ENCODE measurements at regions not wholly inside any gene's neighbourhood (a gene's known extent, or its start where the extent isn't known, plus 50 kb on each side); places are given as distances from the start of the nearest gene placed in this dataset.

DNA sequence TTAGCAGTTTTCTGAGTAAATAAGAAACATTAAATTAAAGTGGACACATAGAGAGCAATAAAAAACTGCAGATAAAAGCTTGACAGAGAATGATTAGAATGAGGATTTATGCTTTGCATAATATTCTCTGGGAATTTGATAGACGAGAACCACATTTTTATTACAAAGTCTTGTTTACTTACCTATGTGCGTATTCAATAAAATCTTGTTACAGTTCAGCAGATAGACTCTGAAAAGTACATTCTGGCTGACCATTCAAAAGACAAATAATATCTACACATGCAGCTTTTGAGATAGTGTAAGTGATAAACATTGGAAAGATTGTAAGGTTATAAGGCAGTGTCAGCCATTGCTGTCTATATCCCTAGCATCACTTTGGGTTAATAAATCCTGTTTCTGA, 381.6 kb downstream of the NYAP2 start:
- TF ChIP-seq, protein P1, sequence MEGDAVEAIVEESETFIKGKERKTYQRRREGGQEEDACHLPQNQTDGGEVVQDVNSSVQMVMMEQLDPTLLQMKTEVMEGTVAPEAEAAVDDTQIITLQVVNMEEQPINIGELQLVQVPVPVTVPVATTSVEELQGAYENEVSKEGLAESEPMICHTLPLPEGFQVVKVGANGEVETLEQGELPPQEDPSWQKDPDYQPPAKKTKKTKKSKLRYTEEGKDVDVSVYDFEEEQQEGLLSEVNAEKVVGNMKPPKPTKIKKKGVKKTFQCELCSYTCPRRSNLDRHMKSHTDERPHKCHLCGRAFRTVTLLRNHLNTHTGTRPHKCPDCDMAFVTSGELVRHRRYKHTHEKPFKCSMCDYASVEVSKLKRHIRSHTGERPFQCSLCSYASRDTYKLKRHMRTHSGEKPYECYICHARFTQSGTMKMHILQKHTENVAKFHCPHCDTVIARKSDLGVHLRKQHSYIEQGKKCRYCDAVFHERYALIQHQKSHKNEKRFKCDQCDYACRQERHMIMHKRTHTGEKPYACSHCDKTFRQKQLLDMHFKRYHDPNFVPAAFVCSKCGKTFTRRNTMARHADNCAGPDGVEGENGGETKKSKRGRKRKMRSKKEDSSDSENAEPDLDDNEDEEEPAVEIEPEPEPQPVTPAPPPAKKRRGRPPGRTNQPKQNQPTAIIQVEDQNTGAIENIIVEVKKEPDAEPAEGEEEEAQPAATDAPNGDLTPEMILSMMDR (conservative IDR thresholded peaks at IDR 0.05; ENCODE audit: low read depth, low read length) = no peak
- TF ChIP-seq EZH2 (IDR thresholded peaks at IDR 0.05; ENCODE audit: borderline replicate concordance, low read depth, low read length, poor library complexity, severe bottlenecking) = no peak

All from A673 (cell line).